ENCODE measurements at regions not wholly inside any gene's neighbourhood (a gene's known extent, or its start where the extent isn't known, plus 50 kb on each side); places are given as distances from the start of the nearest gene placed in this dataset.

- ATAC-seq (no peak), DNase-seq (ENCODE audit: low spot score) (no peak)
- no peaks in the 10 kb centered on the region for H3K36me3 Mint-ChIP-seq (ENCODE audit: low read depth)
- H3K36me3 ChIP-seq (ENCODE audit: insufficient read depth) = no peaks in the 10 kb centered on the region
- no peaks in the 10 kb centered on the region for H3K4me1 ChIP-seq (ENCODE audit: insufficient read depth)
- H2AFZ ChIP-seq = no peak overlapping the region
- TF ChIP-seq ZNF331 (CRISPR knock-in tag; IDR thresholded peaks at IDR 0.05; ENCODE audit: low read depth) (no peak), REST (IDR thresholded peaks at IDR 0.05; ENCODE audit: unreplicated experiment) (no peak), ZNF114 (CRISPR knock-in tag; IDR thresholded peaks at IDR 0.05) (no peak), EZH2 (IDR thresholded peaks at IDR 0.05; ENCODE audit: low read depth, unreplicated experiment) (no peak), CTCF (conservative IDR thresholded peaks at IDR 0.05; ENCODE audit: low read depth in 2 of 2) (no peak), POLR2AphosphoS5 (IDR thresholded peaks at IDR 0.05; ENCODE audit: low read depth) (no peak), JUNB (IDR thresholded peaks at IDR 0.05; ENCODE audit: unreplicated experiment) (no peak), CREB1 (CRISPR knock-in tag; IDR thresholded peaks at IDR 0.05; ENCODE audit: low read depth) (no peak), NANOG (IDR thresholded peaks at IDR 0.05; ENCODE audit: borderline replicate concordance) (no peak), ZNF462 (CRISPR knock-in tag; IDR thresholded peaks at IDR 0.05) (no peak), EZH2phosphoT487 (IDR thresholded peaks at IDR 0.05; ENCODE audit: unreplicated experiment) (no peak), STAT1 (IDR thresholded peaks at IDR 0.05; ENCODE audit: unreplicated experiment) (no peak), ETS1 (IDR thresholded peaks at IDR 0.05) (no peak)
- no peaks in the 10 kb centered on the region; the same call in 1 of the 2 replicates for H3K9me2 ChIP-seq (ENCODE audit: insufficient read depth)
- H3K27me3 Mint-ChIP-seq (ENCODE audit: insufficient read depth, low read depth, poor library complexity) = no peaks in the 10 kb centered on the region
- H3K27ac ChIP-seq (ENCODE audit: low read depth) = no peak overlapping the region
- H3K4me3 Mint-ChIP-seq = no peak overlapping the region
- no peak overlapping the region for H3K27ac Mint-ChIP-seq
- H3K9me3 Mint-ChIP-seq = no peaks in the 10 kb centered on the region
- no peaks in the 10 kb centered on the region for H3K27me3 ChIP-seq (ENCODE audit: insufficient read depth)
- no peaks in the 10 kb centered on the region for H3F3A ChIP-seq (replicated peaks; ENCODE audit: low read depth)
- H3K4me1 Mint-ChIP-seq = no peaks in the 10 kb centered on the region; the same call in 2 of the 3 replicates
- H3K79me2 ChIP-seq (replicated peaks; ENCODE audit: insufficient read depth) = no peaks in the 10 kb centered on the region
- H3K4me2 ChIP-seq = no peak overlapping the region
- no peak overlapping the region for H3K4me3 ChIP-seq
- no peaks in the 10 kb centered on the region for H4K20me1 ChIP-seq (replicated peaks; ENCODE audit: insufficient read depth)
Measured at GRCh38 chr3:147333098-147333497, 73.2 kb downstream of the ZIC4 start.
